SK-N-SH (cell line): ENCODE measurements at regions not wholly inside any gene's neighbourhood (a gene's known extent, or its start where the extent isn't known, plus 50 kb on each side); places are given as distances from the start of the nearest gene placed in this dataset.
"Not testable (repeated sequence)": the region's sequence is repeated elsewhere in the genome, so short reads cannot be mapped to it uniquely, and the experiment has no call there.

Source experiments
- CTCF ChIA-PET: fragments of 300-600, 350-600 bp; formaldehyde crosslinking; extraction: SDS; loops from one replicate; lab custom pipeline; 2021; lab: Yijun Ruan, JAX
- POLR2A ChIA-PET: fragments of 350-600 bp; sonication (Branson Sonifier 250); formaldehyde crosslinking; extraction: SDS; loops from one replicate; lab custom pipeline; 2020; ENCODE audit warnings: antibody characterized with exemption, inconsistent platforms; lab: Yijun Ruan, JAX
- DNase-seq: peaks from one replicate; pipeline ENCODE4 v3.0.0; 2012
- H2AFZ ChIP-seq: fragments of 200-600 bp; sonication (generic); 2 replicates; pipeline ENCODE4 v1.8.1; 2016; ENCODE audit warnings: antibody characterized with exemption, mild to moderate bottlenecking, low read depth
- H3F3A ChIP-seq: fragments of 200-600 bp; sonication (generic); replicated peaks from 2 replicates; pipeline ENCODE3; 2016; ENCODE audit warnings: antibody characterized with exemption, mild to moderate bottlenecking; ENCODE audit not compliant: insufficient read depth
- H3K27ac ChIP-seq, 2 experiments: fragments of 200-500 bp in 1 of 2; fragments of 200-600 bp in 1 of 2; sonication (Bioruptor generic) in 1 of 2; sonication (generic), shearing (Covaris generic) in 1 of 2; 2 replicates each; pipeline versions ENCODE4 v1.5.1 to v1.6.1; 2014 to 2016; ENCODE audit warnings: low read depth in 2 of 2, inconsistent platforms in 1 of 2, low read length in 1 of 2, mild to moderate bottlenecking in 1 of 2, mixed read lengths in 1 of 2
- H3K27me3 ChIP-seq: fragments of 200-600 bp; sonication (generic), shearing (Covaris generic); 2 replicates; pipeline ENCODE4 v1.6.1; 2016; ENCODE audit warnings: mixed run types; ENCODE audit not compliant: insufficient read depth
- H3K36me3 ChIP-seq, 2 experiments: fragments of 200-500 bp in 1 of 2; fragments of 200-600 bp in 1 of 2; sonication (Bioruptor generic) in 1 of 2; sonication (generic) in 1 of 2; replicated peaks in 1 of 2; 2 replicates each; pipeline versions ENCODE3 to v1.5.1; 2014 to 2016; ENCODE audit warnings: low read length in 1 of 2, mild to moderate bottlenecking in 1 of 2; ENCODE audit not compliant: insufficient read depth in 2 of 2, control insufficient read depth in 1 of 2
- H3K4me1 ChIP-seq, 2 experiments: fragments of 200-500 bp in 1 of 2; fragments of 200-600 bp in 1 of 2; sonication (Bioruptor generic) in 1 of 2; sonication (generic), shearing (Covaris generic) in 1 of 2; 2 replicates each; pipeline versions ENCODE4 v1.5.1 to v1.6.1; 2014 to 2016; ENCODE audit warnings: low read depth in 1 of 2, low read length in 1 of 2, mixed run types in 1 of 2; ENCODE audit not compliant: insufficient read depth in 2 of 2, control insufficient read depth in 1 of 2
- H3K4me2 ChIP-seq: fragments of 200-600 bp; sonication (generic), shearing (Covaris generic); 2 replicates; pipeline ENCODE4 v1.6.1; 2017; ENCODE audit warnings: mixed run types
- H3K4me3 ChIP-seq, 2 experiments: fragments of 200-500 bp in 1 of 2; fragments of 200-600 bp in 1 of 2; sonication (Bioruptor generic) in 1 of 2; sonication (generic), shearing (Covaris generic) in 1 of 2; 2 replicates each; pipeline versions ENCODE4 v1.5.1 to v1.8.1; 2014 to 2016; ENCODE audit warnings: low read depth in 2 of 2, inconsistent platforms in 1 of 2, low read length in 1 of 2, mild to moderate bottlenecking in 1 of 2, mixed read lengths in 1 of 2, moderate library complexity in 1 of 2
- H3K79me2 ChIP-seq: fragments of 200-600 bp; sonication (generic); 2 replicates; pipeline ENCODE4 v1.8.1; 2017; ENCODE audit warnings: mild to moderate bottlenecking; ENCODE audit not compliant: insufficient read depth
- H3K9ac ChIP-seq: fragments of 200-600 bp; sonication (generic); 2 replicates; pipeline ENCODE4 v1.6.1; 2017; ENCODE audit warnings: mixed run types
- H3K9me2 ChIP-seq: fragments of 200-600 bp; sonication (generic); 2 replicates; pipeline ENCODE4 v1.6.1; 2017; ENCODE audit warnings: mixed run types
- H3K9me3 ChIP-seq: fragments of 200-600 bp; sonication (generic); 2 replicates; pipeline ENCODE4 v1.6.1; 2017; ENCODE audit warnings: mixed run types, mild to moderate bottlenecking, moderate library complexity
- H4K20me1 ChIP-seq: fragments of 200-600 bp; sonication (generic); 2 replicates; pipeline ENCODE4 v1.6.1; 2017; ENCODE audit warnings: mild to moderate bottlenecking, mixed run types; ENCODE audit not compliant: insufficient read depth
- CHD2 ChIP-seq: fragments of 150-350 bp; IDR thresholded peaks from 2 replicates; pipeline ENCODE4 v1.6.1; 2018; ENCODE audit warnings: low read length; ENCODE audit not compliant: partially characterized antibody
- ELF1 ChIP-seq: IDR thresholded peaks from 2 replicates; pipeline ENCODE4 v1.4.0; 2012
- EP300 ChIP-seq, 2 experiments: IDR thresholded peaks; 2 replicates each; pipeline versions ENCODE4 v1.4.0 to v1.6.1; 2012; ENCODE audit warnings: borderline replicate concordance in 1 of 2, low read depth in 1 of 2, low read length in 1 of 2
- FOSL2 ChIP-seq: IDR thresholded peaks from 2 replicates; pipeline ENCODE4 v1.4.0; 2012; ENCODE audit warnings: low read depth, mild to moderate bottlenecking, moderate library complexity, borderline replicate concordance
- GABPA ChIP-seq: IDR thresholded peaks from 2 replicates; pipeline ENCODE4 v1.4.0; 2012; ENCODE audit warnings: low read depth, mild to moderate bottlenecking
- GATA2 ChIP-seq: sonication (generic); formaldehyde crosslinking; IDR thresholded peaks from 2 replicates; pipeline ENCODE4 v1.5.0; 2020; ENCODE audit warnings: mild to moderate bottlenecking, missing genetic modification reagents
- IRF3 ChIP-seq: fragments of 150-350 bp; IDR thresholded peaks from 2 replicates; pipeline ENCODE4 v1.6.1; 2016; ENCODE audit warnings: mild to moderate bottlenecking, low read depth, low read length
- MEF2A ChIP-seq: IDR thresholded peaks from 2 replicates; pipeline ENCODE4 v1.4.0; 2012; ENCODE audit warnings: low read depth, borderline replicate concordance
- MXI1 ChIP-seq: IDR thresholded peaks from 2 replicates; pipeline ENCODE4 v1.6.1; 2012; ENCODE audit warnings: mild to moderate bottlenecking, low read depth, low read length, improper control_type of control experiment
- PBX3 ChIP-seq: IDR thresholded peaks from 2 replicates; pipeline ENCODE4; 2012
- RCOR1 ChIP-seq: fragments of 150-350 bp; IDR thresholded peaks from 2 replicates; pipeline ENCODE4 v1.6.1; 2017; ENCODE audit warnings: antibody characterized with exemption, low read length
- RFX5 ChIP-seq: IDR thresholded peaks from 2 replicates; pipeline ENCODE4 v1.6.1; 2012; ENCODE audit warnings: mild to moderate bottlenecking, improper control_type of control experiment, low read length
- TAF1 ChIP-seq: IDR thresholded peaks from 2 replicates; pipeline ENCODE4 v1.6.1; 2012; ENCODE audit warnings: low read depth, mild to moderate bottlenecking, low read length, moderate library complexity, borderline replicate concordance
- TCF12 ChIP-seq: IDR thresholded peaks from 2 replicates; pipeline ENCODE4 v1.4.0; 2012
- TEAD4 ChIP-seq: IDR thresholded peaks from 2 replicates; pipeline ENCODE4 v1.4.0; 2012; ENCODE audit warnings: mild to moderate bottlenecking, borderline replicate concordance; ENCODE audit not compliant: insufficient read depth
- WGBS: methylation state at CpG from one replicate; pipeline ENCODE4 v1.1.6; 2017; ENCODE audit warnings: low lambda C conversion rate; 5-methylcytosine and 5-hydroxymethylcytosine counted together

- H3K4me1 ChIP-seq, result no peaks in the 10 kb centered on the region
- no peak overlapping the region for H3K9ac ChIP-seq
- H2AFZ ChIP-seq, result no peak overlapping the region
- no peaks in the 10 kb centered on the region for H3K27me3 ChIP-seq
- H3F3A ChIP-seq, result no peaks in the 10 kb centered on the region
- POLR2A ChIA-PET, result no interaction called here
- H3K9me2 ChIP-seq, result no peaks in the 10 kb centered on the region
- no peak for DNase-seq
- H3K36me3 ChIP-seq, result no peaks in the 10 kb centered on the region
- TF ChIP-seq MXI1 (no peak), FOSL2 (no peak), TCF12 (no peak), EP300 (IDR thresholded peaks at IDR 0.05; ENCODE audit: borderline replicate concordance in 1 of 2, low read depth in 1 of 2, low read length in 1 of 2) (no peak), CHD2 (no peak), TAF1 (no peak), MEF2A (no peak), TEAD4 (no peak)
- no peaks in the 10 kb centered on the region for H3K79me2 ChIP-seq
- CTCF ChIA-PET, result no interaction called here
- H3K4me2 ChIP-seq, result no peak overlapping the region
- no peak overlapping the region for H3K4me3 ChIP-seq
- H3K9me3 ChIP-seq, result no peaks in the 10 kb centered on the region
- no peak overlapping the region for H3K27ac ChIP-seq
- no peaks in the 10 kb centered on the region for H4K20me1 ChIP-seq
Measured at GRCh38 chr16:52676959-52677358, 130.0 kb upstream of the TOX3 start.

GRCh38 chr16:52671590-52671989, 124.6 kb upstream of the TOX3 start:
- H2AFZ ChIP-seq, result no peak overlapping the region
- POLR2A ChIA-PET, result no interaction called here
- TF ChIP-seq IRF3 (no peak), MEF2A (no peak), FOSL2 (no peak)
- no peak for DNase-seq
- H3K9ac ChIP-seq, result no peak overlapping the region
- H3K27me3 ChIP-seq, result no peaks in the 10 kb centered on the region
- H3K4me1 ChIP-seq, result no peaks in the 10 kb centered on the region
- no peaks in the 10 kb centered on the region for H3K9me2 ChIP-seq
- no peaks in the 10 kb centered on the region for H4K20me1 ChIP-seq
- no peaks in the 10 kb centered on the region for H3K36me3 ChIP-seq
- 3% methylated on average over 1 of the region's 1 CpG for WGBS
- H3F3A ChIP-seq, result no peaks in the 10 kb centered on the region
- H3K9me3 ChIP-seq, result no peaks in the 10 kb centered on the region
- H3K4me2 ChIP-seq, result no peak overlapping the region
- no peak overlapping the region for H3K27ac ChIP-seq
- no peaks in the 10 kb centered on the region for H3K79me2 ChIP-seq
- CTCF ChIA-PET, result no interaction called here
- H3K4me3 ChIP-seq, result no peak overlapping the region

DNA sequence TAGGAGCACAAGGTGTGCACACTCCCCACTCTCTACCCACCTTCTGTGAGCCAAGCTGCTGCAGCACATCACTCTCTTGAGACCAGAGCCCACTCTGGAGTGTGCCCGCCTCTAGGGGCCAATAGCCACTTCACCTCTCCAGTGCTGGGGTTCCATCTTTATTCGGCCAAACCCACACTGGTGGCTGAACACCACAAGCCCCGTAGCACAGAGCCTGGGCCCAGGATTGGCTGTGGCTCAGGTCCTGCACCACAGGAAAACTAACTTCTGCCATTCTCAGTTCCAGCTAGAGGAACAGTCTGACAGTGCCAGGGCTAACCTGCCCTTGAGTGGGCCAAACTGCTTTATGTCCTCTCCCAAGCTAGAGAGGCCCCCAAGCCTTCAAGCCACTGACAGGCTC, 111.0 kb upstream of the TOX3 start:
- TF ChIP-seq TEAD4 (no peak), RCOR1 (no peak), ELF1 (no peak), GATA2 (CRISPR knock-in tag) (no peak), IRF3 (no peak), GABPA (no peak), PBX3 (no peak), RFX5 (no peak)
- ChIA-PET CTCF (no interaction called here), POLR2A (no interaction called here)
- no peak overlapping the region for H3K27ac ChIP-seq
- H3K79me2 ChIP-seq, result no peaks in the 10 kb centered on the region
- H3K27me3 ChIP-seq, result no peaks in the 10 kb centered on the region
- H3K4me2 ChIP-seq, result no peak overlapping the region
- no peak overlapping the region for H3K4me3 ChIP-seq
- no peak overlapping the region for H3K9ac ChIP-seq
- H2AFZ ChIP-seq, result no peak overlapping the region
- no peaks in the 10 kb centered on the region for H3K4me1 ChIP-seq
- peaks cover 3% of the 10 kb centered on the region; the same call in 1 of the 2 replicates for H3K9me2 ChIP-seq
- H3K36me3 ChIP-seq, result no peaks in the 10 kb centered on the region
- H3K9me3 ChIP-seq, result peaks cover 3% of the 10 kb centered on the region; the same call in 1 of the 2 replicates
- 10% methylated on average over 2 of the region's 3 CpGs for WGBS
- no peaks in the 10 kb centered on the region for H3F3A ChIP-seq
- H4K20me1 ChIP-seq, result no peaks in the 10 kb centered on the region
- DNase-seq, result no peak

GRCh38 chr16:52655916-52656315, 109.0 kb upstream of the TOX3 start:
- H3K9ac ChIP-seq, H3K79me2 ChIP-seq, H3K36me3 ChIP-seq, H4K20me1 ChIP-seq, H2AFZ ChIP-seq, DNase-seq, H3K27ac ChIP-seq, H3K4me1 ChIP-seq, H3K4me3 ChIP-seq, H3F3A ChIP-seq, H3K9me2 ChIP-seq, H3K9me3 ChIP-seq, H3K27me3 ChIP-seq, POLR2A ChIA-PET, H3K4me2 ChIP-seq, CTCF ChIA-PET: not testable (repeated sequence)
- 17% methylated on average over 7 of the region's 7 CpGs for WGBS
